DND-41 (cell line): ENCODE measurements at regions not wholly inside any gene's neighbourhood (a gene's known extent, or its start where the extent isn't known, plus 50 kb on each side); places are given as distances from the start of the nearest gene placed in this dataset.
"Not testable (repeated sequence)": the region's sequence is repeated elsewhere in the genome, so short reads cannot be mapped to it uniquely, and the experiment has no call there.

Experiments
- ATAC-seq: fragments of 200-7000 bp; cut with Tn5 transposase; 3 replicates; pipeline ENCODE4 v1.9.1; 2021; ENCODE audit warnings: low read depth; ENCODE audit not compliant: insufficient read depth
- DNase-seq: peaks from one replicate; pipeline ENCODE4 v3.0.0-alpha.2; 2020
- H2AFZ ChIP-seq: 2 replicates; pipeline ENCODE4 v1.6.0; 2012; ENCODE audit warnings: low read depth, low read length
- H3K27ac ChIP-seq: 2 replicates; pipeline ENCODE4 v1.5.1; 2012; ENCODE audit warnings: low read length, inconsistent platforms
- H3K27me3 ChIP-seq: fragments of 200-600 bp; sonication (generic); 2 replicates; pipeline ENCODE4 v1.6.0; 2012; ENCODE audit warnings: low read length, mild to moderate bottlenecking, inconsistent platforms; ENCODE audit not compliant: insufficient read depth, poor library complexity
- H3K36me3 ChIP-seq: 2 replicates; pipeline ENCODE4 v1.5.1; 2012; ENCODE audit warnings: low read length, inconsistent platforms; ENCODE audit not compliant: insufficient read depth
- H3K4me1 ChIP-seq: 2 replicates; pipeline ENCODE4 v1.5.1; 2012; ENCODE audit warnings: mild to moderate bottlenecking, low read length; ENCODE audit not compliant: insufficient read depth
- H3K4me2 ChIP-seq: 2 replicates; pipeline ENCODE4 v1.6.0; 2012; ENCODE audit warnings: mild to moderate bottlenecking, moderate library complexity, low read length, inconsistent platforms; ENCODE audit not compliant: insufficient read depth
- H3K4me3 ChIP-seq, 2 experiments: fragments of 200-600 bp in 1 of 2; shearing (Covaris generic) in 1 of 2; 2 replicates each; pipeline ENCODE4 v1.5.1; 2012 to 2016; ENCODE audit warnings: inconsistent platforms in 2 of 2, low read length in 2 of 2, mild to moderate bottlenecking in 2 of 2, low read depth in 1 of 2, moderate library complexity in 1 of 2
- H3K79me2 ChIP-seq: 2 replicates; pipeline ENCODE4 v1.6.0; 2012; ENCODE audit warnings: low read length, inconsistent platforms; ENCODE audit not compliant: insufficient read depth
- H3K9ac ChIP-seq: 2 replicates; pipeline ENCODE4 v1.6.0; 2012; ENCODE audit warnings: low read depth, mild to moderate bottlenecking, inconsistent platforms, low read length, moderate library complexity
- H3K9me3 ChIP-seq: 2 replicates; pipeline ENCODE4 v1.5.1; 2012; ENCODE audit warnings: low read length, moderate library complexity, mild to moderate bottlenecking, inconsistent platforms; ENCODE audit not compliant: insufficient read depth, severe bottlenecking
- H4K20me1 ChIP-seq: 2 replicates; pipeline ENCODE4 v1.6.0; 2012; ENCODE audit warnings: low read length; ENCODE audit not compliant: insufficient read depth
- CTCF ChIP-seq: IDR thresholded peaks from 2 replicates; pipeline ENCODE4 v1.5.1; 2012; ENCODE audit warnings: borderline replicate concordance, low read length, moderate library complexity, mild to moderate bottlenecking; ENCODE audit not compliant: poor library complexity, severe bottlenecking; ENCODE audit errors: extremely low read depth
- EZH2 ChIP-seq: IDR thresholded peaks from 3 replicates; pipeline ENCODE4 v1.6.1; 2012; ENCODE audit warnings: borderline replicate concordance, low read depth, mild to moderate bottlenecking, moderate library complexity, low read length, inconsistent platforms; ENCODE audit not compliant: severe bottlenecking

DNA sequence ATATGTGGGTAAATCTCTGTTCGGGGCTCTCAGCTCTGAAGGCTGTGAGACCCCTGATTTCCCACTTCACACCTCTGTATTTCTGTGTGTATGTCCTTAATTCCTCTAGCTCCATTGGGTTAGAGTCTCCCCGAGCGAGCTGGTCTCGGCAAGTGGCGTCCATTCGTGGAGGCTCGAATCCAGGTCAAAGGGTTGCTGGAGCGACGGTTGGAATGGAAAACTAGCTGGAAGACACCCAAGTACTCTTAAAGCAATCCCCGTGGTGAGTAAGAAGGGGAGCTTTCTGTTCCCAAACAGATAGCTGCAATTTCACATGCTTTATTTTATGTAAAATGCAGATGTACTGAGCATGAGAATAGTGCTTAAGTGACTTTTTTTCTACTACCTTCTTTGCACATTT lies 277.5 kb upstream of the SGCG start:
- DNase-seq (no peak), ATAC-seq (no peak)
- H3K27me3 ChIP-seq = no peaks in the 10 kb centered on the region
- H3K9me3 ChIP-seq = peaks cover 17% of the 10 kb centered on the region
- H3K9ac ChIP-seq = no peak overlapping the region
- no peak overlapping the region for H3K4me3 ChIP-seq
- H3K4me1 ChIP-seq = no peaks in the 10 kb centered on the region
- H3K79me2 ChIP-seq = no peaks in the 10 kb centered on the region
- TF ChIP-seq CTCF (no peak), EZH2 (no peak)
- no peak overlapping the region for H2AFZ ChIP-seq
- no peaks in the 10 kb centered on the region for H3K36me3 ChIP-seq
- H3K27ac ChIP-seq = no peak overlapping the region
- H3K4me2 ChIP-seq = no peak overlapping the region
- H4K20me1 ChIP-seq = no peaks in the 10 kb centered on the region

GRCh38 chr13:22903925-22904324 lies 276.9 kb upstream of the SGCG start:
- TF ChIP-seq CTCF (no peak), EZH2 (no peak)
- H4K20me1 ChIP-seq = no peaks in the 10 kb centered on the region
- H3K27ac ChIP-seq = no peak overlapping the region
- no peak overlapping the region for H3K4me2 ChIP-seq
- H3K27me3 ChIP-seq = no peaks in the 10 kb centered on the region
- no peak overlapping the region for H3K9ac ChIP-seq
- H3K79me2 ChIP-seq = no peaks in the 10 kb centered on the region
- no peak overlapping the region for H3K4me3 ChIP-seq
- H2AFZ ChIP-seq = no peak overlapping the region
- H3K36me3 ChIP-seq = no peaks in the 10 kb centered on the region
- no peaks in the 10 kb centered on the region for H3K4me1 ChIP-seq
- ATAC-seq (no peak), DNase-seq (no peak)
- peaks cover 17% of the 10 kb centered on the region for H3K9me3 ChIP-seq

GRCh38 chr13:22915442-22916082 lies 265.2 kb upstream of the SGCG start:
- Histone ChIP-seq H3K4me1 (no peaks in the 10 kb centered on the region), H3K79me2 (no peaks in the 10 kb centered on the region), H4K20me1 (no peaks in the 10 kb centered on the region), H3K4me3 (no peak overlapping the region), H2AFZ (no peak overlapping the region), H3K36me3 (no peaks in the 10 kb centered on the region), H3K9ac (no peak overlapping the region), H3K27ac (no peak overlapping the region), H3K4me2 (no peak overlapping the region), H3K9me3 (no peaks in the 10 kb centered on the region), H3K27me3 (no peaks in the 10 kb centered on the region)
- TF ChIP-seq EZH2 (no peak), CTCF (no peak)
- ATAC-seq (peak; percentile 52; the same call in 1 of the 3 replicates), DNase-seq (no peak)

DNA sequence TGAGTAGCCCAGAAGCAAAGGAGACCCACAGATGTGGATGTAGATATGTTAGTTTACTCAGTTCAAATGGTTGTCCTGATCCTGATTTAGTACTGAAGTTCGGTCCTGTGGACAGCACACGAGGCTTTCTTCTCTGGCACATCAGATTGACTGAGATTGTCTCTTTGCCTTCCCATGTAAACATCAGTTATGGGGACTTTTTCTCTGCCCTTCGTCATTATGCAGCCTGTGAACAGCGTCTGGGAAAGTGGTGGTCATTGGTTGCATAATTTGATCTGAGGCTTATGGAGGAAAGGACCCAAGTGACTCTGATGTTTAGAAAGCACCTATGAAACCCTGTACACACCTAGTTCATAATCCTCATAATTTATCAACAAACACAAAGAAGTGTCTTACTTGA lies 264.5 kb upstream of the SGCG start:
- not testable (repeated sequence) for H3K79me2 ChIP-seq, H3K4me3 ChIP-seq, H3K4me1 ChIP-seq, DNase-seq, H3K36me3 ChIP-seq, H4K20me1 ChIP-seq, H3K4me2 ChIP-seq, ATAC-seq, H2AFZ ChIP-seq, H3K27me3 ChIP-seq, H3K9ac ChIP-seq, H3K9me3 ChIP-seq, H3K27ac ChIP-seq
